ENCODE measurements at regions not wholly inside any gene's neighbourhood (a gene's known extent, or its start where the extent isn't known, plus 50 kb on each side); places are given as distances from the start of the nearest gene placed in this dataset.

GRCh38 chr1:50318428-50318827, 104.8 kb downstream of the DMRTA2 start (continued):
- TF ChIP-seq PRDM10 (IDR thresholded peaks at IDR 0.05; ENCODE audit: partially characterized antibody) (no peak), PML (IDR thresholded peaks at IDR 0.05; ENCODE audit: low read length) (no peak), POLR2AphosphoS5 (IDR thresholded peaks at IDR 0.05; ENCODE audit: control insufficient read depth, insufficient read depth, low read depth, low read length) (no peak), EP400 (IDR thresholded peaks at IDR 0.05) (no peak), GTF2E2 (tag; IDR thresholded peaks at IDR 0.05) (no peak), BCOR (IDR thresholded peaks at IDR 0.05) (no peak), TAL1 (IDR thresholded peaks at IDR 0.05) (no peak), ARNT (IDR thresholded peaks at IDR 0.05) (no peak), ZBTB9 (CRISPR knock-in tag; IDR thresholded peaks at IDR 0.05) (no peak), PHTF2 (CRISPR knock-in tag; IDR thresholded peaks at IDR 0.05) (no peak), ZBTB11 (CRISPR knock-in tag; IDR thresholded peaks at IDR 0.05) (no peak)
